Spleen (tissue), 7 donors: ENCODE measurements at regions not wholly inside any gene's neighbourhood (a gene's known extent, or its start where the extent isn't known, plus 50 kb on each side); places are given as distances from the start of the nearest gene placed in this dataset.
"Not testable (repeated sequence)": the region's sequence is repeated elsewhere in the genome, so short reads cannot be mapped to it uniquely, and the experiment has no call there.

ENCODE experiments used
- CTCF ChIP-seq, 11 experiments: fragments of 200-600 bp in 7 of 11; fragments of 450-650 bp in 4 of 11; sonication (generic) in 4 of 11; IDR thresholded peaks in 8 of 11; conservative IDR thresholded peaks in 3 of 11; 1 replicate in 7 of 11; 2 replicates in 4 of 11; pipeline versions ENCODE4 v1.4.0 to v1.8.0; 2016 to 2021; ENCODE audit warnings: antibody characterized with exemption in 11 of 11, inconsistent platforms in 4 of 11, mild to moderate bottlenecking in 1 of 11
- POLR2AphosphoS5 ChIP-seq, 3 donors: sonication (generic); formaldehyde crosslinking; IDR thresholded peaks; one replicate each; pipeline ENCODE4 v1.5.1; 2017; ENCODE audit warnings: antibody characterized with exemption in 3 of 3
- donor health status: DM: no; HTN: no; CAD: no; lungs with moderate emphysema.
- donor health status: DM: no; HTN: no; CAD: no.
- donor health status: DM: no; HTN: no; CAD: no.

- not testable (repeated sequence) for TF ChIP-seq CTCF (IDR thresholded peaks at IDR 0.05 in 8 of 11, conservative IDR thresholded peaks at IDR 0.05 in 3 of 11); POLR2AphosphoS5 (IDR thresholded peaks at IDR 0.05)
Measured at GRCh38 chr2:16750925-16751214, 85.2 kb upstream of the CYRIA start.
